HG03571 (cell line): ENCODE measurements at regions not wholly inside any gene's neighbourhood (a gene's known extent, or its start where the extent isn't known, plus 50 kb on each side); places are given as distances from the start of the nearest gene placed in this dataset.
"Not testable (repeated sequence)": the region's sequence is repeated elsewhere in the genome, so short reads cannot be mapped to it uniquely, and the experiment has no call there.

ENCODE experiments used
- ATAC-seq: cut with Tn5 transposase; IDR thresholded peaks from one replicate; pipeline ENCODE4 v1.9.1; 2021; ENCODE audit not compliant: unreplicated experiment

DNA sequence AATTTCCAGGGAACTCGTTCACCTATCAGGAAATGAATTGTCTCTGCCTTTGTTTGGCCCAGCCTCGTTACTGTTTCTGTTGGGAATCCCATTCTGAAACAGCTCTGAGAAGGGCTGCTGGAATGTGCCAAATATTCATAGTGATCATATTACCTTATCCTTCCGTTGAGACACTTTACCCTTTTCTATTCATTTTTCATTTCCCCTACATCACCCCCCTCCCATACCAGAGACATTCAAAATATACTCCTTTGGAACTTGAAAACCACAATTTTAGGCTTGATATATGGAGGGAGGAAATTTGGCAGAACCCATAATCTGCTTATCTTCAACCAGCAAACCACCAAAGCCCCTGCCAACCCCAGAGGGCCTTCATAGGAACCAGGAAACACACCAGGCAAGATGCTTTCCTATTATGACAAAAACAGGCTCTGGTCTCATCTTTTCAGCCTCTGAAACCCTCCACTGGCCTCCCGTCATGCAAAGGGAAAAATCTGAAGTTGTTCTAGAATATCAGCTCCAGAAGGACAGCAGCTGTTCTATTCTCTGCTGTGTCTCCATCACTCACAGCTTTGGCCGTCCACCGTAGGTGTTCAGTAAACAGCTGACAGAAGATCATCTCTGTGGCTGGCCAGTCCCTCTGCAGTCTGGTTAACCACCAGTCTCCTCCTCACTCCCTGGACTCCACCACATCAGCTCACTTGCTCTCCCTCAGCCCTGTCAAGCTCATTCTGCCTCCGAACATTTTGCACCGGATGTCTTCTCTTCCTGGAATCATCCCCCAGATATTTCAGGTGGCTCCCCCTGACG is 217.2 kb upstream of the WWC1 start:
- ATAC-seq, result no peak

DNA sequence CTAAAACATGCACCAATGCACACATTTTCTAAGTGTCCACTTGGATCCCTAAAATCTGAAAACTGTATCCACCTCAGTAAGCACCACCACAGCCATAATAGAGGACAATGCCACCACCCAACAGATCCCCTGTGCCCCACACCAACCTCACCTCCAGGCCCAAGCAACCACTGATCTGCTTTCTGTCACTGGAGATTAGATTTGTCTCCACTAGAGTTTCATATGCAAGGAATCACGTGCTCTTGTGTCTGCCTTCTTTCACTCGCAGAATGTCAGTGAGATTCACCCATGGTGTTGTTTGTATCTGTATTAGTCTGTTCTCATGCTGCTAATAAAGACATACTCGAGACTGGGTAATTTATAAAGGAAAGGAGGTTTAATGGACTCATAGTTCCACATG is 216.1 kb upstream of the WWC1 start:
- no peak for ATAC-seq

DNA sequence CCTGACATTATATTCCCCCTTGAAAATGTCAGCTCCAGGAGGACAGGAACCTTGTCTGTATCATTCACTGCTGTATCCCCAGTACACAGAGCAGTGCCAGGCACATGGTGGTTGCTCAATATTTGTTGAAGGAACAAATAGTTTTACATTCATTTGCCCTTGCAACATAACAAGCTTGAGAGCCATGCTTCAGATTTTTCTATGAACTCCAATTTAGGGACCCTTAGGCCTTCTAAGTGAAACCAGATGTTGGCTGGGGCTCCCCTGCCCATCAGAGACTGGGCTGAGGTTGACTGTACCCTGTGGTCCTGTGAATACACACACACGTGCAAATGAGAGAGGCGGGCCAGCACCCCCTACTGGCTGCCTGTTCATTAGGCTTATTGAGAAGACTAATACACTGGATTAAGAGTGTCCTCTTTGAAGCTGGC is 214.9 kb upstream of the WWC1 start:
- no peak for ATAC-seq

DNA sequence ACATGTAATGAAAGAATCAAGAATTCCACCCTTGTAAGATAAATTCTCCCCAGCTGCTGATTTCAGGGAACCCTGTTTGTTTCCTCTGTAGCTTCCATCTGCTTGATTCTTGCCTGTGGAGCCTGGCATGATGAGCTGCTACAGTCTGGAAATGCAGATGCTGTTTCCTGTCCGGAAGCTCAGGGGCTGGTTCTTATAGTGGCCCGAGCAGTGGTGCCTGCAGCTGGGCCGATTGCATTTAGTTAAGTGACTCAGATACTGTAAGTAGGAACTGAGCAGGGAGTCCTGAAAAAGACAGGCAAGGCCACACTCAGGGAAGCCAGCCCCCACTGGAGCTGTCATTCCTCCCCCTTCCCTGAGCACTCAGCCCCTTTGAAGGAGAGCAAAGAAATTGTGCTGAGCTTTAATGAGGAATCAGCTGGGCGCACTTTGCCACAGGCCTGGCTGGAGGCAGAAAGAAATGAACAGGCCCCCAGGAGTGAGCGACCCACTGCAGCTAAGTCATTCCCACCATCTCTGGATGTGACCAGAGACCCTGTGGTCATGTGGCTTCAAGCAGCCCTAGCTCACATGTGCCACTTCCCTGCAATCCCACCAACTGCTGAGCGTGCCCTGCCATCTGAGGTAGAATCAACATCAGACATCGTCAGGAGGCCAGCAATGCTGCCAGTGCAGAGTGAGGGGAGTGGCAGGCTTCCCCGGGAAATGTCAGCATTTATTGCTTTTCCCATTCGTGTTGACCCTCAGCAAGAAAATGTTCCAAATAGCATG is 206.0 kb upstream of the WWC1 start:
- ATAC-seq, result no peak

DNA sequence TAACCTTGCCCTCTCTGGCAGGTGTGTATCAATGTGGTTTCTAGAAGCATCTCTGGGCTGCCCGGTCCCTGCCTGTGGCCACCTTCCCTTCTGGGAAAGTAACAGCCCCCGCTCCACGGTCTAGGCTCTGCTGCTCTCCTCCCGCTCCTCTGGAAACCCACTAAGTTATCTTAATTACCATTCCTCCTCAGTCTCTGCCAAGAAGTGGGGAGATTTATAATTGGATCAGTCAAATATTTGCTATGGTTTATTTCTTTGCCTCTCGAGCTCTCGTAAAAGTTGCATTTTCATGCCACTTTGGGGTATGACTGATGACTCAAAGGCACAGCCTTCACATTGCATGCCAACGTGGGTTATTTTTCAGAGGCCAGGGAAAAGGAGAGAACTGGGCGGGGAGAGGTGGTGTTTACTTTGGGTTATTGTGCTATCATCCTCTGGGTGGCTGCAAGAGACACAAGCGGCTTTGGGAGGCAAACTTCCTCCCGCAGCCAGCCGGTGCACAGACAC is 205.3 kb upstream of the WWC1 start:
- ATAC-seq, result no peak

DNA sequence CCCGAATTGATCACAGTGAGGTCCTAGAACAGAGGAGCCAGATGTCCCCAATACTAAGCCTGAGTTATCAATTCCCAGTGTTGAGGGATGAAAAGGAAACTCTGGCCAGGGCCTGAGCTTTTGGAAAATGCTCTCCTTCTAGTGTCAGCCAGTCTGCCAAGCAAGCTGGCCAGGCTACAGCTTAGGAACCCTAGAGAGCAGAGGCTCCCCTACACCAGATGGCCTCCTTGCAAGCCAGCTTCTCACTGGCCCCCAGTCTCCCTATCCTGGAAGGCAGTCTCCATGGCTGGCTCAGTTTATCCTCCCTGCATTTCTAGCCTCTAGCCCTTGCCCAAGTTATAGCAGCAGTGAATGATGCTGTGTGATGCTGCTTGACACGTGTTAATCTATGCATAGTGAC is 204.7 kb upstream of the WWC1 start:
- ATAC-seq, result no peak

DNA sequence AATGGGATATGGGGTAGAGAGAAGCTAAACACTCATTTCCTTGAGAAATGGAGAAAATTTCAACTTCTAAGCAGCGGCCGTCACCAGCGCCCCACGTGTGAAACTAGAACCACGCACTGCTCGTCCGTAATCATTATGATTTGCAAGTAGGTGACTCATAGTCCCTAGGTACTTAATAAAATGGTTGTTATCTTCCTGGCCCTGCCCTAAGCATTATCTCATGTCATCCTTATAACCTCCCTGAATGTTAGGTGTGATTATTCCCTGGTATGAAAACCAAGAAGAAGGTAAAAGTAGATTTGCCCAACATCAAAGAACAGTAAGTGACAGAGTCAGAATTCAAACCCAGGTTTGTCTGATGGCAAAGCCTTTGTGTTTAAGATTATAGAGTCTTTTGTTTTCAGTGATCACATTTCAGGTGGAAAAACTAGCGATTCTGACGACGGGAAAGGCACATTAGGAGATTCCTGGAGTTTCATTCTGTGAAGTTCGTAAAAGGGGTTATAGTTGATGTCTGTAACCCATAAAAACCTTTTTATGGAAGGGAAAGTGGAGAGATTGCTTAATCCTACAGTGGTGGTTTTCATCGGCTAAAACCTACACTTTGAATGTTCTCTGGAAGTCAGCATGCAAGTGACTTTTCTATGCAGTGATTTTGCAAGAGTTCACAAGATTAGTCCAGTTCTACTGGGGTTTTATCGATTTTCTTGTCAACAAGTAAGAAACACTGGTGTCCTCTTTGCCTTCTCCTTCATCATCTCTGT is 202.9 kb upstream of the WWC1 start:
- no peak for ATAC-seq

DNA sequence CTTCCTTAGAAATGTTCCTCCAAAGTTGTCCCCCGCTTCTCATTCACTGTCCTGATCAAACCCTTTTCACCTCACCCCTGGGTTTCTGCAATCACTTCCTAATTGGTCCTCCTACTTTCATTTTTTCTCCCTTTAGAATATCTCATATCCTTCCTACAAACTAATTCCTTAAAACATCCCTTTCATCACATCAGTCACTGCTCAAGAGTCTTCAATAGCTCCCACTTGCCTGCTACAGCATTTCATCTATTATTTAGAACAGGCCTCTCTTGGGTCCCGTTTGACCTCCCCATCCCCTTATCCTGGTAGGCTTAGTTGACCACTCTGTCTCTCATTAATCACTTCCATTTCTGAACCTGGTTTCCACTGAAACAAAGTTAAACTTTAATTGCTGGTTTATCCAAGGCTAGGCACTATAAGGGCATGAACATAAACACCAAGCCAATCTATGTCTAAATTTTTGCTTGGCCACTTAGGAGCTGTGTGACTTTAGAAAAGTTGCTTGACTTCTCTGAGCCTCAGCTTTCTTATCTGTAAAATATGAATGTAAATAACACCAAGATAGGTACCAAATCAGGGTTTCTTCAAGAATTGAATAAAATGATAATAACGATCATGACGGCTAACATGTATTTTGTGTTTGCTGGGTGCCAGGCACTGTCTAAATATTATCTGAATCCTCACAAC is 202.1 kb upstream of the WWC1 start:
- no peak for ATAC-seq

DNA sequence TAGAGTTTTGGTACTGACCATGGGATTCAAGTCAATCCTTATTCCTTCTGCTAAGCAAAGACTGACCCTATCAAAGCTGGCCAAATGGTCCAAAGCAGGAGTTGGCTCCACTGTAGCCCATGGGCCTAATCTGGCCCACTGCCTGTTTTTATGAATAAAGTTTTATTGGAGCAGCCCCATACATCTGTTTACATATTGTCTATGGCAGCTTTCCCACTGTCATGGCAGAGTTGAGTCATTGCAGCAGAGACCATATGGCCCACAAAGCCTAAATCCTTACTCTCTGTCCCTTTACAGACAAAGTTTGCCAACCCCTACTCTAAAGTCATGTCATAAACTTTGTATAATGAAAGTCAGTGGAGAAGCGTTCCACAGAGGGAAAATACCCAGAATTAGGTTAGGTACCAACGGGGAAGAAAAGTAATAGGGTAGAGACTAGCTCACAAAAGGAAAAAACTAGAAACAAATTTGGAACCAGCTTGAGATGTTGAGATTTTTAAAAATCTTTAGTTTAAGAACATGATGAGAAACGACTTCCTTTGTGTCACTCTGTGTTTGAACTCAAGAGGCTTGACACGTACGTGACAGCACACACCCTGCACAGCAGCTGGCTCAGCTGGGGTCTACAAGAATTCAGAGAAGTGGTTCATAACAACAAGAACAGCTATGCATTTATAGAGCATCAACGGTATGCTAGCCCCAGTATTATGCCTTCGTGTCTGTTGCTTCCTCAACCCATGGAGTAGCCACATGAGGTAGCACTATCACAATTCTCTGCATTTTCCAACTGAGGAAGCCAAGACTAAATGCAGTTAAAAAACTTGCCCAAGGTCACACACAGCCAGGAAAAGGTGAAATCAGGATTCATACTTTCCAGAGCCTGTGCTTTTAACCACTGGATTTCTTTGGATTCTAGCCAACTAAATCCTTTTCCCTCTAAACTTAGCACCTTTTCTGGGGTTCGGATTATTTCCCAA is 198.9 kb upstream of the WWC1 start:
- ATAC-seq, result no peak

DNA sequence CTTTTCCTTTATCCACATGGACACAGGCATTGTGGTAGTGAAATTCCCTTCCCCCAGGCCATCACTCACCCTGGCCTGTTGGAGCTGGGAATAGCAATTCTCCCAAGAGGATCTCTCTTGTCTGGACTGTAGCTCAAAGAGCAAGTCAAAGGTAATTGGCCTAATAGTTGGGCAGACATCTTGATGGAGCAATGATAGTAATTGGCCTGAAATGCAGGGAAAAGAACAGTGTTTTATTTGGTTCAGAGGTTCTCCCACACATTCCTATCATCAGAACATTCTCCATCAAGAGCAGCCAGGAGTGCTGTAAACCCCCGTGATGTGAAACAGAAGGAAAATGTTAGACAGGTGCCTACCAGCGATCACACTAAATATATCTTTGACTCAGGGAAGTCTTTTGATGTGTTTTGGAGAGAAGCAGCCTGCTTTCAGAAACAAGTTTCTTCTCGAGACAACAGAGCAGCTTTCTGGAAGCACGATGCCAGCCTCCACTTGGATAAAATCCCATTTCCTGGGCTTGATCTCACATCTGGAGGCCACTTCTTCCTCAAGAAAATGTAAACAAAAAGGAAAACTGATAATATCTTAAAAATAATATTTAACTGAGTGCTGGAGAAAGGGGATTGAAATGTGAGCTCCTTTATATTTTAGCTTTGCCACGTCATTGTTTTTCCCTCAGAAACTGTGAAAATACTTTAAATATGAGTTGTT is 198.1 kb upstream of the WWC1 start:
- no peak for ATAC-seq

DNA sequence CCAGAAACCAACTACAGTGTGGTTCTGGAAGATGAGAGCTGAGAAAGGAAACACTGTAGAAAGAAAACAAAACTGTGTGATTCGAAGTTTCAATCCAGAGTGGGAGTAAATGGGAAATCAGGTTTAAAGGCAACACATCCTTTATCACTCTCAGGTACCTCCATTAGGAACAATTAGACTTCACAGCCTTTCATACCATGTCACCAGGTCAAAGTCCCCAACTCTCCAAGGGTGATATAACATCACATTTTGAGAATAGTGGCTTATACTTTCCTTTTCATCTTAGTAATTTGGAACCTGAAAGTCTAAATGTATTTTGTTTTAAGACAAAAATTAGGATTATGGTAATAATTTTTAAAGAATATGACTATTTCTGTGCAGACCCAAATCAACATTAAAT is 194.9 kb upstream of the WWC1 start:
- no peak for ATAC-seq

DNA sequence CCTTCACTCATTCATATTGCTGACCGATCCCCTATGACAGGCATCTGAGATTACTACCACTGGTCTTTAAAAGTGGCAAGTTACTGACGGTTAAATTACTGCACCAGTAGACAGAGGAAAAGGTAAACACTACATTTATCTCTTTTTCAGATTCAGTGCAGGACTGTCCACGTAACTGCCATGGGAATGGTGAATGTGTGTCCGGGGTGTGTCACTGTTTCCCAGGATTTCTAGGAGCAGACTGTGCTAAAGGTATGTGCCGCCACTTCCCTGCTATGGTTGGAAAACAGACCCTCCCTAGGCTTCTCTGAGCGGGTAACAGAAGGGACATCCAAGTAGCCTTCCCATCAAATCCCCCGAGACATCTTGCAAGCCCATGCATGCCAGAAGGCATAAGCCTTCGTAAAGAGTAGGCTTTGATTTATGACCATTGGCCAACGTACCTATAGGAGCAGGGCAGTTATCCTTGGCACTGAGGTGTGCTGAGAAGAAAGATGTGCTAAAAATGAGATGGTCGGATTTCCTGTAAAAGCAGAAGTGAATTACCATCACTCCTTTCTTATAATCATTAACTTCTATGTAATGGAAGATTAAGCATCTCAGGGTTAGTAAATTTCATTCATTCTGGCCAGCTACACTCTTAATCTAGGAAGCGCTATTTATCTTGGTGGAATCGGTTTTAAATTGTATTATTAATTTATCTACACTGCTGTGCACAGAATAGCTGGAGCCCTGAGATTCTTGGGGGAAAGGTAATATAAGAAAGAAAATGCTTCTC is 193.4 kb upstream of the WWC1 start:
- ATAC-seq, result no peak

DNA sequence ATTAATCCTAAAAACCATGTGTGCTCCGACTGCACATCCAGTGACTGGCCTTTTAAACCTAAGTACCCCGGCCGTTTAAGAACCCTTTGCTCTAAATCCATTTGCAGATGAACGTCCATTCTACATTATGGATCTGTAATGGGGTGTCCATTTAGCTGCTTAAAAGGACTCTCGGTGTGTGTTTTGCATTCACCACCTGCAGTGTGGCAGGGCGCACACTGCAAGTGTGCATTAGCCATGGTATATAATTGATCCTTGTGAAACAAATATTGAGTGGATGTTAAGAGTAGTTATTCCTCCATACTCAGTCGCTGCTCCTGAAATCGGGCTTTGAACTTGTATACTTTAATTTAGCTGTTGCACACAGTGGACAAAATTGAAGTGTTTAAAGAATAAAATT is 190.1 kb upstream of the WWC1 start:
- ATAC-seq, result no peak

DNA sequence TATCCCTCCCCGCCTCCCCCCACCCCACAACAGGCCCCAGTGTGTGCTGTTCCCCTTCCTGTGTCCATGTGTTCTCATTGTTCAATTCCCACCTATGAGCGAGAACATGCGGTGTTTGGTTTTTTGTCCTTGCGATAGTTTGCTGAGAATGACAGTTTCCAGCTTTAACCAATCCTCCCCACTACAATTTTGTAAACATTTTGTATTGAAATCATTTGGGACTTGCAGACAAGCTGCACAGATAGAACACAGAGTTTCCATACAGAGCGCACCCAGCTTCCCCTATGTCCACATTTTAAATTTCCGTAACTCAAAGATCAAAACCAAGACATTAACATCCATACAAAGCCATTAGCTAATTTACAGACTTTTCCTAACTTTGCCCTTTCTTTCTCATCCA is 188.4 kb upstream of the WWC1 start:
- ATAC-seq, result not testable (repeated sequence)

DNA sequence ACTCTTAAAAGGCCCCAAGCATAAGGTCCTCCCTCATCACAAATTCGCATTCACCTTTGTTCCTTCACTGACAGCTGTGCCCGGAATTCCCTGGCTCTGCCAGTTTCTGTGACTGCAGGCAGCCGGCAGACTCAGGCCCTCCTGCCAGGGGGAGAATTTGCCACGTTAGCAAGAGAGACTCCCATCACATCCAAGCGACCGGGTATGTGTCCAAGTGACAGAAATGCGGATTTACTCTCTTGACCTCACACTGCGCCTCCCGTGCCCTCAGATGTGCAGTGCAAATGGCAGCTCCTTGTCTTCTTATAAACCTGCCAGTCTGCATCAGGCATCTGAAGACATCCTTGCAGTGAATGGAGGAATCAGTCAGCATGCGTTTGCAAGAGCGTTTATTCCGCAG is 187.1 kb upstream of the WWC1 start:
- no peak for ATAC-seq

DNA sequence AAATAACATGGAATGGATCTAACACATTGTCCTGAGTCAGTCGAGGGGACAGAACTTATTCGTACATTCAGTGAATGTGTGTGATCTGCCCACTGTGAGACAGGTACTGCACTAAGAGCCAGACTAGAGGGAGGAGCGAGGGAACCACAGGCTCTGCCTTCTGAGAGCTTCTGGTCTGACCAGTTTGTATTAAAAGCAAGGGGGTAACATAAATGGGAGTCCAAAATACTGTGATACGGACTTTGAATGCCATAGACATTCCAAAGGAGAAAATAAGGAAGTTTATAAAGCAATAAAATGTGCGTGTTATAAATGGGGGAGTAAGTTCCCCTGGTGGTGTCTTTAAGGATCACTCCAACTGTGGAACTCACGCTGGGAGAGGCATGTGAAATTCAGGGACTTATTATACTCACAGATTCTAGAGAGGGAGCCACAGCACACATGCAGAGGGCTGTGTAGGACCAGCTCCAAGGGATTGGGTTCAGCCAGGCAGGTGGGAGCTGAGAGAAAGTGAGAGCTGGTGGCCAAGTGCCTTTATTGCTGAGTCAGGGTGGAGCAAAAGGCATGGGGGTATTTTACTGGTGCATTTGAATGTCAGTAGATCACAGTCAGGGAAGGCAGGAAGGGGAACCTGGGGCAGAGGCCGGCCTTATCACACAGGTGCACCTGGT is 186.5 kb upstream of the WWC1 start:
- ATAC-seq, result no peak

DNA sequence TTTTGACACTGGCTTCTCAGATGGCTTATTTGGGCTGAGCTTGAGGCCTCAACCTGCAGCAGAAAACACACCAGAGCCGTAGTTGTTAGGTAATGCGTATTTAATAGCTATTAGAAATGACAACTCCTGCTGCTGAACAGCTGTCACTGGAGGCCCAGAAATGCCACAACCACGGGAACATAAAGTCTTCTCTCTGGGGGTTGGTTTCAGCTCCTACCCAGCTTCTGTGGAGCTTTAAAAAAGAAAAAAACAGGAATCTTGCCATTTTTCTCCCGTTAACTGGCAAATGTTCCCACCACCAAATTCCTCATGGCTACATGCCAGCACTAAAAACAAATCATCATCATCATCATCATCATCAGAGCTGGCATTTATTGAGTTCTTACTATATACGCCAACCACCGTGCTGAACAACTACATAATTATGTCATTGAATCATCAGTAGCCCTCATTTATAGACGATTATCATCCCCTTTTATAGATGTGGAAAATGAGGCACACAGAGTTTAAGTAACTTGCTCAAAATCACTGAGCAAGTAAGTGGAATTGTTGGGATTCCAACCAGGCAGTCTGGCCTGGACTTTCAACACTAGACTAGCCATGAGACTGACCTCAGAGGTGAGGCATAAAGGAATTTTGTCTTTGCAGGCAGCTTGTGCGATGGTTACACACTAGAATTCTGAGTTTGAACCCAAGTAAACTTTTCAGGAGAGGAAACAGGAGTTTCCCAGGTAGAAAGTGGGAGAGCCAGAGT is 185.3 kb upstream of the WWC1 start:
- no peak for ATAC-seq
